ENCODE measurements at regions not wholly inside any gene's neighbourhood (a gene's known extent, or its start where the extent isn't known, plus 50 kb on each side); places are given as distances from the start of the nearest gene placed in this dataset.

DNA sequence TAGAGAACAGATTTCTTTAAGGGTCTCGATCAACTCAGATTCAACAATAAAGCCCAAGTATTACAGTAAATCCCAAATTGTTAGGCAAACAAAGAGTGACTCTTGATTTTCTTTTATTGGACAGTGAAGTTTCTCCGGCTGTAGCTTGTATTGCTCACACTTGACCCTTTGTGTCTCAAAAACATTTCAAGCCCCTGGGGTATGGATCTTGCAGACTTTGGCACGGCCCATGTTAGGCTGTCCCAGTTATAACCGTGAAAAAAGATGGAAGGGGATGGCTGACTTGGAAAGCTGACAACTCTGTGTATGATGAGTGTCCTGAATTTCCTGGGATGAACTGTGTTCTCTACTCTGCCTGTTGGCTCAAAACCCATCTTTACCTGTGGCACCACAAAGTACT is 356.1 kb downstream of the SLITRK2 start:
- Histone ChIP-seq H3K4me3 (replicated peaks in 1 of 3; ENCODE audit: insufficient read depth in 1 of 3, low read depth in 2 of 3, low read length in 3 of 3) (no peak overlapping the region), H3K79me2 (ENCODE audit: insufficient read depth, low read length) (no peaks in the 10 kb centered on the region), H3K36me3 (replicated peaks in 1 of 2; ENCODE audit: control insufficient read depth in 1 of 2, insufficient read depth in 2 of 2, low read length in 2 of 2) (no peaks in the 10 kb centered on the region), H3K27ac (ENCODE audit: extremely low read length, insufficient read depth, low read length) (no peak overlapping the region), H4K20me1 (ENCODE audit: insufficient read depth, low read length) (no peaks in the 10 kb centered on the region), H3K27me3 (ENCODE audit: control insufficient read depth in 1 of 2, insufficient read depth in 2 of 2, low read length in 2 of 2) (no peaks in the 10 kb centered on the region), H3K9me3 (ENCODE audit: low read length) (peaks cover 45% of the 10 kb centered on the region), H2AFZ (ENCODE audit: low read length) (no peak overlapping the region), H3K4me2 (ENCODE audit: low read depth, low read length) (no peak overlapping the region), H3K9ac (ENCODE audit: insufficient read depth, low read depth, low read length) (no peak overlapping the region), H3K4me1 (ENCODE audit: insufficient read depth, low read length) (no peaks in the 10 kb centered on the region)
- FAIRE-seq: no peak
- in situ Hi-C loops (cut with HindIII; ENCODE audit: extremely low pct_ligation_motif_present, low pct_unique_long_range_greater_than_20kb): no loop called here
- intact Hi-C loops (cut with micrococcal nuclease; ENCODE audit: unreplicated experiment): no loop called here
- ATAC-seq: no peak
- no peak for TF ChIP-seq ZNF263 (CRISPR knock-in tag; IDR thresholded peaks at IDR 0.05)
- TF ChIP-seq ZBTB33 (CRISPR knock-in tag; IDR thresholded peaks at IDR 0.05): no peak
- no peak for TF ChIP-seq RNF2 (conservative IDR thresholded peaks at IDR 0.05; ENCODE audit: low read depth)
- no peak for TF ChIP-seq CCDC6 (CRISPR knock-in tag; IDR thresholded peaks at IDR 0.05)
- POLR2A ChIA-PET: no interaction called here
- no peak for DNase-seq (ENCODE audit: low spot score)
- WGBS (ENCODE audit: low lambda C conversion rate): 0% methylated on average over 2 of the region's 4 CpGs
- BruUV-seq (replicated peaks): no TSS peak
- CTCF ChIA-PET (ENCODE audit: low intra/inter-chr PET ratio, low total read pairs): no interaction called here

GRCh38 chrX:146181858-146182257 is 364.2 kb downstream of the SLITRK2 start:
- Histone ChIP-seq H3K27me3 (ENCODE audit: control insufficient read depth in 1 of 2, insufficient read depth in 2 of 2, low read length in 2 of 2) (no peaks in the 10 kb centered on the region), H3K36me3 (replicated peaks in 1 of 2; ENCODE audit: control insufficient read depth in 1 of 2, insufficient read depth in 2 of 2, low read length in 2 of 2) (no peaks in the 10 kb centered on the region), H3K9me3 (ENCODE audit: low read length) (peaks cover 47% of the 10 kb centered on the region), H3K4me1 (ENCODE audit: insufficient read depth, low read length) (no peaks in the 10 kb centered on the region), H4K20me1 (ENCODE audit: insufficient read depth, low read length) (no peaks in the 10 kb centered on the region), H3K9ac (ENCODE audit: insufficient read depth, low read depth, low read length) (no peak overlapping the region), H2AFZ (ENCODE audit: low read length) (no peak overlapping the region), H3K4me3 (replicated peaks in 1 of 3; ENCODE audit: insufficient read depth in 1 of 3, low read depth in 2 of 3, low read length in 3 of 3) (no peak overlapping the region), H3K79me2 (ENCODE audit: insufficient read depth, low read length) (no peaks in the 10 kb centered on the region), H3K4me2 (ENCODE audit: low read depth, low read length) (no peak overlapping the region), H3K27ac (ENCODE audit: extremely low read length, insufficient read depth, low read length) (no peak overlapping the region)
- POLR2A ChIA-PET: no interaction called here
- CTCF ChIA-PET (ENCODE audit: low intra/inter-chr PET ratio, low total read pairs): no interaction called here
- no peak for TF ChIP-seq ZNF33B (CRISPR knock-in tag; IDR thresholded peaks at IDR 0.05)
- TF ChIP-seq ZNF30 (CRISPR knock-in tag; IDR thresholded peaks at IDR 0.05): no peak
- TF ChIP-seq MTF2 (CRISPR knock-in tag; IDR thresholded peaks at IDR 0.05; ENCODE audit: borderline replicate concordance): no peak
- no peak for TF ChIP-seq ZNF501 (CRISPR knock-in tag; IDR thresholded peaks at IDR 0.05)
- TF ChIP-seq MEIS1 (CRISPR knock-in tag; IDR thresholded peaks at IDR 0.05; ENCODE audit: borderline replicate concordance): no peak
- no peak for TF ChIP-seq SRY (CRISPR knock-in tag; IDR thresholded peaks at IDR 0.05)
- no peak for TF ChIP-seq ZFP36L2 (CRISPR knock-in tag; IDR thresholded peaks at IDR 0.05)
- no peak for TF ChIP-seq AKNA (CRISPR knock-in tag; IDR thresholded peaks at IDR 0.05; ENCODE audit: borderline replicate concordance)
- BruUV-seq (replicated peaks): no TSS peak
- intact Hi-C loops (cut with micrococcal nuclease; ENCODE audit: unreplicated experiment): no loop called here
- FAIRE-seq (no peak), DNase-seq (ENCODE audit: low spot score) (no peak), ATAC-seq (no peak)
- in situ Hi-C loops (cut with HindIII; ENCODE audit: extremely low pct_ligation_motif_present, low pct_unique_long_range_greater_than_20kb): no loop called here
- WGBS (ENCODE audit: low lambda C conversion rate): 5% methylated on average over 4 of the region's 4 CpGs
